ENCODE measurements at regions not wholly inside any gene's neighbourhood (a gene's known extent, or its start where the extent isn't known, plus 50 kb on each side); places are given as distances from the start of the nearest gene placed in this dataset.

DNA sequence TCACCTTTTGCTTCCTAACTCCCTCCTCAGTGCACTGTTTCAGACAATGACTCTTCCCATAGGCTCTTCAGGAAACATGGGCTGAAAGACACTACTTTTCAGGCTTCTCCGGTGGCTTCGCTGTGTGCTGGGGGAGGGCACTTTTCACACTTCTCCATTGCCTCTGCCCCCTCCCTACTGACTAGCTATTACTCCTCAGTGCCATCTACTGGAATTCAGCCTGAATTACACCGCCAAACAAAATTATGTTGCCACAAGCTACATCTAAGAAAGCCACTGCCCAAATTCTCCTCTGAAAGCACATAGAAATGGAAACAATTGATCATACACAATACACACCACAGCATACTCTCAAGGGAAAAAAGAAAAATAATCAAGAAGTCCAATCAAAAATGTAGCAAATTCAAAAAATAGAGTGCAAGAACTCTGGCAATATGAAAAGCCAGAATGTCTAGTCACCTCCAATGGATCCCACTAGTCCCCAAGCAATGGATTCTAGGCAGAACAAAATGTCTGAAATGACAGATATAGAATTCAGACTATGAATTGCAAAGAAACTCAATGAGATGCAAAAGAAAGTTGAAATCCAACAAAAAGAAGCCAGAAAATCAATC, 1139.4 kb upstream of the GYPC start:
- DNase-seq, result no peak

DNA sequence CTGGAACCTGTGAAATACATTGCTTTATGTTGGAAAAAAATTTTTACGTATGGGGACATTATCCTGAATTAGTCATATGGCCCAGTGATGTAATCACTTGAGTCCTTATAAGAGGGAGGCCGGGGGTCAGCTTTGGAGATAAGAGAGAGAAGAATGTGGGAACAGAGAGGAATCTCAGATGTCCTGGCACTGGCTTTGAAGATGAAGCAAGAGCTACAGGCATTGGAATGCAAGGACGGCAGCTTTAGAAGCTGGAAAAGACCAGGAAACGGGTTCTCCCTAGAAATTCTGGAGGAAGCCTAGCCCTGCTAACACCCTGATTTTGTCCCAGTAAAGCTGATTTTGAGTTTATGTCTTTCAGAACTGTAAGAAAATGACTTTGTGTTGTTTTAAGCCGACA, 1129.9 kb upstream of the GYPC start:
- no peak for DNase-seq

DNA sequence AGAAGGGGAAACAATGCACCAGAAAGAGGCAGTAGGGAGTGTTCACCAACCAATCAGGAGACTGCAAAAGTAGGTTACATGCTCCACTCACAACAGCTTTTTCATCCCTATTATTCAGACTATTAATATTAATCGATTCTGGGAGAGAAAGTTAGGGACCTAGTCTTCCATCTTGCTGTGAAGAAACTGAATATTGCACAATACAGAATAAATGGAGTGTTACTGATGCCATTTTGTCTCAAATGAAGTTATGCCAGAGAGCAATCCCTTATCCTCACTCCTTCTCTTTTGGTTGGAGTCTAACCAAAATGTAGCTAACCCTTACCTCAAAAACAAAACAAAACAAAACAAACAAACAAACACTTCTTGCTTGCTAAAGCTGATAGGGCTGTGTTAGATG, 1120.9 kb upstream of the GYPC start:
- no peak for DNase-seq

DNA sequence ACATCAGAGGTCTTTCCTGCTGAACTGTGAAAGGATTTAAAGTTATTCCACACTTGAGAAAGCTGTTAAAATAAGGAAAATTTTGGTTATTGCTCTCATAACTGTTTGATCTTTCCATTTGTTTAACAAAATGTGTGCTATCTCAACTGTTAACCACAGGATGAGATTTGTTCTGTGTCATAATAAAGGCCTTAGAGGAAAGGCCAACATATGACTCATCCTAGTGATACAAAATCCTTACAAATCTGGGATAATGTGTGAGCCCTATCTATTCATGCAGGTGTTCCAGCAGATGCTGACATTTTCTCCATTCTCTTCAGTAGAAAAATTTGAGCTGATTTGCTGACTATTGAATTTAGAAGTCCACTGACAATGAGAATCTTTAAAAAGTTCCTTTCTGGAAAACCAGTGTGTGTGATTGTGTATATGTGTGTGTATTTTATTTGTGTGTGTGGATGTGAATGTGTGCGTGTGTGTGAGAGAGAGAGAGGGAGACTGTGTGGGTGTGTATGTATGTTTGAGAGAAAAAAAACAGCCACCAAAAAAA, 1111.9 kb upstream of the GYPC start:
- no peak for DNase-seq

DNA sequence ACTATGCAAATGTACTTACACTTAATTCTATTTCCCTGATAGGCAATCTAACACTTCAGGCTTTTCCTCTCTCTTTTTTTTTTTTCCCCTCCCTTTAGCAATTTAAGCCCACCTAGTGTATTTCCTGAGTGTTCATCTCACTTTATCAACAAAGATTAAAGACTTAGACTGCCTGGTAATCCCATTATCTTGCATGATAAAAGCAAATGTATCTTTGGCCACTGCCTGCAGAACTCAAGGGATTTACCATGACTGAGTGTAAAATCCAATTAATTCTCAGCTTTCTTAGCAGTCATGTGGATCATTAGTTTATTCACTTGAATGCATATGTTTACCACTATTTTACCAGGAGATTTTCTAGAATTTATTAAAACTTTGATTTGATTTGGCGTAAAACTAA, 1102.2 kb upstream of the GYPC start:
- DNase-seq, result no peak

DNA sequence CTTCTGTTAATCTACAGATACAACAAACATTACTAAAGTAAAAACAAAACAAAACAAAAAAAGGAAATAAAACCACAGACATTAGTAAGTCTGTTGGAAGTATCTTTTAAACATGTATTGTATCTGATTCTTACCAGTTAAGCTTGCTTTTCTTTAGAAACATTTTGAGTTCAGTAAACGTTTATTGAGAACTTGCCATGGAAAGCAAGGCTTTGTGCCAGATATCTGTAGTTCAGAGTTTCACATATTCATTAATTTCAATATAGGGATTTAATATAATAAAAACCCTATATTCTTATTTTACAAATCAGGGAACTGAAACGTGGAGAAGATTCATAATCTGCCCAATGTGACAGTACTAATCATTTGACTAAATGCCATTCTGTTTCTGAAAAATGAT, 1101.0 kb upstream of the GYPC start:
- DNase-seq, result no peak

DNA sequence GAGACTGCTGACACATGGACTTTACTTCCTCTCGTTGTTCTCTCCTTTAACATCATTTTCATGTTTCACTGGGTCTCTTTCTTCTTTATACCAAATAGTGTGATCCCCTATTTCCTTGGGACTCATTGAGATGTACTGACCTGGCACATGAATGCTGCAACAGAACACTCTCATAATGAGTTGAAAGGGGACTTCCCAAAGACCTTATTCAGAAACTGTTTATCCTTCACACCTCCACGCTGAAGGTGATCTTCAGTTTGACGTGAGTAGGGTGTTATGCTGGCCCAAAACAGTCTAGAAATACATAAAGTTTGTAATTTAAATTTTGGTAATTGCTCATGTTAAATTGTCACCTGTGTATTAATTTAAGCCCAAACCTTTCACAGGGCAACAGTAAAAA, 1096.8 kb upstream of the GYPC start:
- no peak for DNase-seq

DNA sequence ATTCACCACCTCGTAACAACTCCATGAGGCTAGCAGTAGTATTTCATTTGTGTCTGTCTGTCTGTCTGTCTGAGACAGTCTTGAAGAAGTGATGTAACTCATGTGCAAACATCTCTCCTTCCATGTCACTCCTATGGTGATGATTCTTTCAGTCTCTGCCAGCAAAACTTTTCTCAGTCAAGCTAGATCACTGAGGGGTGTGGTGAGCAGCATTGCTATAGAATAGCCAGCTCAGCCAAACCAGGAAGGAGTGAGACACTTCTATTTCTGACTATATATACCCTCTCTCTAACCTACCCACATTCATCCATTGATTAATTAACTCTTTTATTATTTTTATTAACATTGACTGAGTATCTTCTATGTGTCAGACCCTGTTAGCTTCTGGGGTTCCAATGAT, 1095.1 kb upstream of the GYPC start:
- DNase-seq, result no peak

DNA sequence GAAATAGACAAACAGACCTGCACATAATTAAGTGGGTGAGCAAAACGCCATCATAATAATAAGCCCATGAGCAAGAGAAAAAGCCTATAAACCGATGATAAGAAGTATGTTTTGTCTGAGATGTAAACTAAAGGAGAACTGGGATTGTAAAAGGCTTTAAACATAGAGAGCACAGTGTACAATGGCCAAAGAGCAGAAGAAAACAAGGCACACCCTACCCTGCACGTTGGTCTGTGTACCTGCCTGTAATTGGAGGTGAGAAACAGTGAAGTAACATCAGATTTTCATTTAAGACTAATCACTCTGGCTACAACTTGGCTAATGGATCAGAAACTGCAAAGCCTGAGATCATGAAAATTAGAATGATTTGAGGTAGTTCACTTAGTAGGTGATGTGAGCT, 1094.7 kb upstream of the GYPC start:
- DNase-seq, result no peak

DNA sequence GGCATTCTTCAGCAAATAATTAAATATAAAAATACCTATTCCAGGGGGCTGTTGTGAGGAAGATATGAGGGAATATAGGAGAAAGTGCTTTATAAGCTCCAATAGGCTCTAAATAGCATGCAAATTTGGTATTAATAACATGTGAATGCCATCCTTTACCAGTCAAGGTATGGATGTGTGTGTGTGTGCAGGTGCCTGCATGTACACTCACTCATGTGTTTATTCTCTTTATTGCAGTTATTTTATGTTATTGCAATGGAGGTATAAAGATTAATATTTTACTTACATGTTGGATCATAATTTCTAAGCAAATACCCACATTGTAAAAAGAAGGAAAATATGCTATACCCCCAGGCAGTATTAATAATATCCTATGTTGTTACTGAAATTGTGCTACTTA, 1093.0 kb upstream of the GYPC start:
- DNase-seq, result no peak

DNA sequence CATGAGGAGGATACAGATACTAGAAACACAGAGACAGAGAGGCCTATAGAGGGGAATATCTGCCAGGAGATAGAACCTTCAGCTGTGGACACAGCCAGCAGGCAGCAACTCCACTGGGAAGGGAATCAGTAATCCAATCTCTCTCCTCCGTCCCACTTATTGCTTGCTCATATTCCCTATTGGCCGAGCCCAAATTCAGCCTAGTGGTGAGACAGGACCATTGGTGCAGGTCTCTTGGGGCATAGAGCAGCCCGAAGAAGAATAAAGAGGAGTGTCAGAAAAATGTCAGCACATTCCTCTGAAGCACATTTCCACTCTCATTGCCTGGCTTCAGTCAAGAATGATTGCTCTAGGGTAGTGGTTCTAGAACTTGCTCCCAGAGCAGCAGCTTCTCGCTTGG, 1091.5 kb upstream of the GYPC start:
- no peak for DNase-seq

DNA sequence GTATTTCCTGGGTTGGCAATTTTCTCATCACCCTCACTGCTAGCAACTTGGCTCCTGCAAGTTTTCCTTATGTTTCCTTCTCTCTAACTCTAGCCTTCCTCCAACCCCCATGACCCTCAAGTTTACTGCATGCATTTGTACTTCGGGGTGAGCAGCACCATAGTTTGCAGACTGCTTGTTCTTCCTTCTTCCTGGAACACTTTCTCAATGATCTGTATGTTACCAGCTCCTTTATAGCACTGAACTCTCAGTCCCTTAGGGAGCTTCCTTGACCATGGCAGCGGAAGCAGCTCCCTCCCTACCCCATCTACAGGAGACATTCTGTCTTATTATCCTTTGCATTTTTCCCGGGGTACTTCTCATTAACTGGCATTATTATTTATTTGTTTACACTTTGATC, 1089.5 kb upstream of the GYPC start:
- DNase-seq, result no peak

DNA sequence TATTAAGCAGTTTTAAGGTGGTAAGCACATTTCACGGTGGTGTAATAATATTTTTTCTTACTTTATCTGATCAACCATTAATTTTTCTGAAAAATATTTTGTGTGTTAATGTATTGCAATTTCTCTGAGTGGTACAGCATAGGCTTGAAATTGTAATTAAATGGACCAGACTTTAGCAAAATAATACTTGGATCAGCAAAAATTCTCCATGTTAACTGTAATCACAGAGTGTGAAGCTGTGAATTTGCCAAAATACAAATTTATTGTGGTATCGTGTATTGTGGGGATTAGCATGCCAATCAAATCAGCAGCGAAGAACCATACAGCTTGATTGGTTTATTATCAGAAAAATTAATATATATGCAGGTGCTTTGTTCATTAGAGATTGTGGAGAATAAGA, 1088.9 kb upstream of the GYPC start:
- no peak for DNase-seq

DNA sequence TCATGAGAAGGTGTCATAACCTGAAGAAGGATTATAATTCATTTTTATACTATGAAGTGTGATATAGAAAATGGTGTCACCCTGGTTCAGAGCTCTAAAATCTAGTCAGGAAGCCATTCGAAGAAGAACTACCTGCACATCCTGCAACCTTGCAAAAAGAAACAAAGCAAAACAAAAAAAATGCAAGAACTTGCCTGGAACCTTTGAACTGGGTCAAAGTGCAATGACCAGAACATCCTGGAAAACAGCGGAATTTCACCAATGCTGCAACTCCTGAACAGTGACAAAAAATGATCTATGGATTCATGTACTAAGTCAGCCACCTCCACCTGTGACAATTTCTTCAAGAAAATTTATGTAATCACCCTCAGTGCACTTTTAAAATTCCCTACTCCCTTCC, 1083.3 kb upstream of the GYPC start:
- no peak for DNase-seq

DNA sequence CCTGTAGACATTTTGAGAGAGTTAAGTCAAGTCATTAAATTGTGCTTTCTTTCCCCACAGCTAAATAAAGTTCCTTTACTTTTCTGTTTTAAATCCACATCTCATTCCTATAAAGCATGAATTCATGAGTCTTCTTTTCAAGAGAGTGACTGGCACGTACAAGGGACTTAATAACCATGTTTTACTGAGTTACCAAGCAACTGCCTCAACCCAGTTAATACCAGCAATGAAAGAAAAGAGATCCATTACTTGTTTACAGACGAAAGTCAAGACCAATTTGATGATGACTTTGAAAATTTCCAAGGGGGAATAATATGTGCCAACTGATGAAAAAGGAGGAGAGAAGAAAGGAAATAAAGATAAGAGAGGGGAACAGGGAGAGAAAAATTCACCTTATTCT, 1082.5 kb upstream of the GYPC start:
- DNase-seq, result no peak

DNA sequence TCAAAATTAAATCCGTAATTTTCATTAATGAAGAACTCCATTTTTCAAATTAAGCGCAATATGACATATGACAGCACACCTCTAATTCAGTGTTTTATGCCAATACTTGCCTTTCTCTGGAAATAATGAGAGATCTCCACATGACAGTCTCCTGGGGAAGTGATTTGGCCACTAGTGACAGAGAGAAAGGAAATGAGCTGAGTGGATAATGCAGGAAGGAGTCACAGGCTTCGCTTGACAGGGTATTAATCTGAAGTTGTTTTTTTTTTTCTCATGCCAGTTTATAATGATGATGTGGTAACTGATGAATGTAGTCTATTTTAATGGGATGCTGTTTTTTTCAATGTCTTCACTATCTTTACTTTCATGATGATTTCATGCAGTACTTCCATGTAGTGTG, 1079.4 kb upstream of the GYPC start:
- no peak for DNase-seq

DNA sequence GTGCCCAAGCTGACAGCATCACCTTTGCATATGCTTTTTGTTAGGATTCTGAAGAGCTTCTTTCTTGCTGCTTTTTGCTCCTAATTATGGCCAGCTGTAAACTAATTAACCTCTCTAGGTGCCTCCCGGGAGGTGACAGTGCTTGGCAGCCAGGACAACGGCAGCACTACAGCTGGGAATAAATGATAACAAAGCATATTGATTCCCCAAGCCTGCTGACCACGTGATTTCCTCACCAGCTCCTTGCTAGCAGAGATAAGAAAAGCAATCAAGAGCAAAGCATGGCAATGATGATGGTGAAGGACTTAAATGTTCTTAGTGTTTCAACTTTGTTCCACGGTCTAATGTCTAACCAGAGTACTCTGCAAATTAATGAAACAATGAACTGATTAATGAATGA, 1074.4 kb upstream of the GYPC start:
- no peak for DNase-seq

DNA sequence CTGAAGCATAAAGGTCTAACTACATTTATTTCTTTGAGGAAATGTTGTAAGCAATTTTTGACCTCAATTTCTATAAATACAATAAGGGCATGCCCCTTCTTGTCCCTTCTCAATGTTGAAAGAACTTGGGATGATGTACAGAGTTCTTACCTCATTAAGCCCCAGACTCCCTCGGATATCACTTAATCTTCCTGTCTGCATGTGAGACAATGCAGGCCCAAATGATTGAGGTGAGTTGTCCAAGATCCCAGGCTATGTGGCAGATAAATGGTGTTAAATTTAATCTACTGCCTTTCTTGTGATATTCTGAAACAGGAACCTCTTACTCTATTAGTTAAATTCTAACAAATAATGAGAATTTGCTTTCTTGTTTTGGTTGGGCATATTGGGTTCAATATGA, 1073.4 kb upstream of the GYPC start:
- DNase-seq, result no peak

DNA sequence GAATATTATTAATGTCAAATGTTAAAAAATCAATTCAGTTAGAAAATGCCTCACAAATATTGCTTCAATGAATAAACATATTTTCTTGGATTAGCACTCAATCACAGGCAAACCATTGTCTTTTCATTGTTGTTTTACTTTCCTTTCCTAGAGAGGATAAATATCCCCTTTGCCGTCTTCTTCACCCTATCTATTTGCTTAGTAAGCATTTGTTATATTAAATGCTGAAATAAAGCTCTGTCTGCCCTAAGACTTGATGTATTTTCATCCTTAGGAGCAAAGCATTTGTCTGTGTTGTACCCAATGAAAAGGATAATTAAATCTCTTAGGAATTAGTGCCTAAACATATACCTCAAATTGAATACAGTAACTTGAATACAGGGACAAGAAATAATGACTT, 1071.2 kb upstream of the GYPC start:
- no peak for DNase-seq

DNA sequence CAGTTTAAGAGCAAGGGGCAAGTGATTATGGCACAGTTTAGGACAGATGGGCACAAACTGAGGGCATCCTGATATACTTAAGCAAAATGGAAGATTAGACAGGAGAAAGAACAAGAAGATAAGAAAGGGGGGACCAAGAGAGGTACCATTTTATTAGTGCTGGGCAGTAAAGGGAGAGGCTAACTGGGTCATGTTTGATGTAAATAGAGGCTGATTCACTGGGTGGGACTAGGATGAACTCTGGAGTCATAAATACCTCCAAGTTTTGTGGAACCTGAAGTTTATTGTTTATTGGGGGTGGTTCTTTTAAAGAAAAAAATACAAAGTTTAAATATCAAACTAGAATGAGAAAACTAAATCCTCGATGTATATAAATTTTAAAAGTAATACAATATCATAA, 1067.2 kb upstream of the GYPC start:
- DNase-seq, result no peak

DNA sequence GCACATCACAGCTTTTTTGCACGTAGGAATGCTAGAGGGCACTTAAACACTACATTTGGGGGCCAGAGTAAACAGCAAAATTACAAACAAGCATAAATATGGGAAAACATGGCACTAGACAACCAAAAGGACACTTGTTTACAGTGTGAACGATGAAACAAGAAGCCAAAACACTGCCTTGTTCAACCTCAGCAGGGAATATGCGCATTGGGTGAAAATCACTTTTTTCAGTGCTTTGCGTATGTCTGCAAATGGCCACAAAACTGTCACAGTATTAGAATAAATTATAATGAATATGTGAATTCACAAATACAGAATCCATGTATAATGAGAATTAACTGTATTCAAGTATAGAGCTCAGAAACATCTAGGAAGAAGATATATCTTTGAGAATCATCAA, 1064.0 kb upstream of the GYPC start:
- no peak for DNase-seq

DNA sequence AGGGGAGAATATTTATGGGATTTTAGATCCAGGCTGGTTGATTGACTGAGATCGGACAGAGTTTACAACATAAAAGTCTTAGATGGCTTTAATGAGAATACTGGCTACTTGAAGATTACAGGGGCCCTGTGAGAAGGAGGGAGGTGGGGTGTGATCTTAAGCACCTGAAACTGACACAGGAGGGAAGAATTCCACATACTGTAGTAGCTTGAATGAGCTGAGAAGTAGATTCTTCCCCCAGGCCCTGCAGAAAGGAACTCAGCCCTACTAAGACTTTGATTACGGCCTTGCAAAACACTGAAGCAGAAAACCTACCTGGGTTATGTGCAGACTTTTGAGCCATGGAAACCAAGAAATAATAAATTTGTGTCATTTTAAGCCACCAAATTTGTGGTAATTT, 1062.9 kb upstream of the GYPC start:
- no peak for DNase-seq

DNA sequence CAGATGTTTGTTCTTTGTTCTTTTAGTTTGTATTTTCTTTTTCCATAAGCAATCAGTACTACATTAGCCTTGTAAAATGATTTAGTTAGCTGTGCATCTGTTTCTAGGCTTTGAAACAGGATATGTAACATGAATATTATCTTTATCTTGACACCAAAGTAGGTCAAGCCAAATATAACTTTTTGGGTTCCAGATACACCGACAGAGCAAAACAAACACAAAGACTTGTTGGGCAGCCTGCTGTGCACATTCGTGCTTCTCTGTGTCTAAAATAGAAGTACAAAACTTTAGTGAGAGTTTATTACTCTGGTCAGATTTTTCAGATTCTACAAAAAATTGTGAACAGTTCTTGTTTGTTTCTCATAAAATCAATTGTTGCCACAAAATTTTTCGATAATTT, 1059.3 kb upstream of the GYPC start:
- no peak for DNase-seq

DNA sequence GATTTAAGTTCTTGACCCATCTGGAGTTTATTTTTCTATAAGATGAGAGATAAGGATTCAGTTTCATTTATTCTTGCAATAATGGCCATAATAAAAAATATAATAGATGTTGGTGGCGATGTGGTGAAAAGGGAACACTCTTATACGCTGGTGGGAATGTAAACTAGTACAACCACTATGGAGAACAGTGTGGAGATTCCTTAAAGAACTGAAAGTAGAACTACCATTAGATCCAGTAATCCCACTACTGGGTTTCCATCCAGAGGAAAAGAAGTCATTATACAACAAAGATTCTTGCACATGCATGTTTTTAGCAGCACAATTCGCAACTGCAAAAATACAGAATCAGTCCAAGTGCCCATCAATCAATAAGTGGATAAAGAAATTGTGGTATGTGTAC, 1040.5 kb upstream of the GYPC start:
- no peak for DNase-seq

DNA sequence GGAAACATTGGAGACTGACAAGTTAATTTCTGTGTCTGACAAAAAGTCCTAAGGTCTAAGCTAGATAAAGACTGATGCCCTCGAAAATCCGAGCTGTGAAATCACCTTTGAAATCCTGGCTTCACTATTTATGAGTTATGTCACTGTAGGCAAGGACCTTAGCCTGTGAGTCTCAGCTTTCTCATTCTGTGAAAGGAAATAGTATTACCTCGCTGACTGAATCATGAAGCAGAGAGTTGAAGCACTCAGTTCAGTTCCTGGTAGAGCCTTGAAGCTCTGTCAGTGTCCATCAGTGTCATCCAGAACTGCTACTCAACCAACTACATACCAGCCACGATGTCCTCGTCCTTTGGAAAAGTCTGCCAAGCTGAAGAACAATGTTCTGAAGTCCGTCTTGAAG, 1025.6 kb upstream of the GYPC start:
- no peak for DNase-seq

Measured in occipital lobe (tissue), 1 donor.